Nephron progenitor cell (in vitro differentiated cells): ENCODE measurements at regions not wholly inside any gene's neighbourhood (a gene's known extent, or its start where the extent isn't known, plus 50 kb on each side); places are given as distances from the start of the nearest gene placed in this dataset.

Experiments
- DNase-seq: peaks from one replicate; pipeline ENCODE4 v3.0.0; 2021
- H3K27ac Mint-ChIP-seq: 2 replicates; pipeline ENCODE4 v1.8.0; 2021; ENCODE audit warnings: mild to moderate bottlenecking, moderate library complexity, mixed read lengths
- H3K27me3 Mint-ChIP-seq: 2 replicates; pipeline ENCODE4 v1.8.0; 2021; ENCODE audit warnings: mild to moderate bottlenecking, low read depth, mixed read lengths; ENCODE audit not compliant: poor library complexity
- H3K36me3 Mint-ChIP-seq: 2 replicates; pipeline ENCODE4 v1.8.0; 2021; ENCODE audit warnings: low read depth, mixed read lengths
- H3K4me1 Mint-ChIP-seq: 2 replicates; pipeline ENCODE4 v1.8.0; 2021; ENCODE audit warnings: mixed read lengths
- H3K4me3 Mint-ChIP-seq: 2 replicates; pipeline ENCODE4 v1.8.0; 2021; ENCODE audit warnings: mild to moderate bottlenecking, moderate library complexity, mixed read lengths
- H3K9me3 Mint-ChIP-seq: 2 replicates; pipeline ENCODE4 v1.8.0; 2021; ENCODE audit warnings: mild to moderate bottlenecking, moderate library complexity, mixed read lengths
- TF ChIP-seq, protein P1 (sequence below): fragments of 200-600 bp; sonication (generic); IDR thresholded peaks from 2 replicates; pipeline ENCODE4 v1.5.0; 2021; ENCODE audit warnings: antibody characterized with exemption

- Mint-ChIP-seq H3K27me3 (peaks cover 12% of the 10 kb centered on the region), H3K4me3 (no peak overlapping the region), H3K9me3 (peaks cover 4% of the 10 kb centered on the region), H3K4me1 (peaks cover 32% of the 10 kb centered on the region), H3K36me3 (no peaks in the 10 kb centered on the region), H3K27ac (no peak overlapping the region)
- no peak for DNase-seq
- TF ChIP-seq, protein P1, sequence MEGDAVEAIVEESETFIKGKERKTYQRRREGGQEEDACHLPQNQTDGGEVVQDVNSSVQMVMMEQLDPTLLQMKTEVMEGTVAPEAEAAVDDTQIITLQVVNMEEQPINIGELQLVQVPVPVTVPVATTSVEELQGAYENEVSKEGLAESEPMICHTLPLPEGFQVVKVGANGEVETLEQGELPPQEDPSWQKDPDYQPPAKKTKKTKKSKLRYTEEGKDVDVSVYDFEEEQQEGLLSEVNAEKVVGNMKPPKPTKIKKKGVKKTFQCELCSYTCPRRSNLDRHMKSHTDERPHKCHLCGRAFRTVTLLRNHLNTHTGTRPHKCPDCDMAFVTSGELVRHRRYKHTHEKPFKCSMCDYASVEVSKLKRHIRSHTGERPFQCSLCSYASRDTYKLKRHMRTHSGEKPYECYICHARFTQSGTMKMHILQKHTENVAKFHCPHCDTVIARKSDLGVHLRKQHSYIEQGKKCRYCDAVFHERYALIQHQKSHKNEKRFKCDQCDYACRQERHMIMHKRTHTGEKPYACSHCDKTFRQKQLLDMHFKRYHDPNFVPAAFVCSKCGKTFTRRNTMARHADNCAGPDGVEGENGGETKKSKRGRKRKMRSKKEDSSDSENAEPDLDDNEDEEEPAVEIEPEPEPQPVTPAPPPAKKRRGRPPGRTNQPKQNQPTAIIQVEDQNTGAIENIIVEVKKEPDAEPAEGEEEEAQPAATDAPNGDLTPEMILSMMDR = no peak
These were observed 273.3 kb upstream of the SEMA6A start for GRCh38 chr5:116847960-116848359.

DNA sequence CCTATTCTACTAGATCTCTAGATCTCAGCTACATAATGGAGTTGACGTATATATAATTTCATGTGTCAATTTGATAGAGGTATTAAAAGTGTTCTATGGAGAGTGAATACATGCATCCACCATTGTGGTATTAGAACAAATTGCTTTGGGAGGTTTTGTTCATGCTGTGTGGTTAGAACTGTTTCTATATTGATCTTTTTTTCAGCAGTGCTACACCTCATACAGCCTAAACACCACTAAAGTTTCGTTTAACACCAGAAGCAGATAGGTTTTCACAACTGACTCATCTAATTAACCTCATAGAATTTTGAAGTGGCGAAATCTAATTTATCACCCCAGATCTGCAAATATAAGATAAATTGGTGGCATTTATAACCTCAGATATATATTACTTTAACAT lies 269.4 kb upstream of the SEMA6A start:
- peaks cover 3% of the 10 kb centered on the region for H3K27me3 Mint-ChIP-seq
- DNase-seq = no peak
- H3K4me1 Mint-ChIP-seq = peaks cover 13% of the 10 kb centered on the region
- no peak overlapping the region for H3K27ac Mint-ChIP-seq
- H3K36me3 Mint-ChIP-seq = no peaks in the 10 kb centered on the region
- peaks cover 11% of the 10 kb centered on the region for H3K9me3 Mint-ChIP-seq
- H3K4me3 Mint-ChIP-seq = no peak overlapping the region
- TF ChIP-seq, protein P1 = no peak

GRCh38 chr5:116842514-116842961 lies 267.9 kb upstream of the SEMA6A start:
- Mint-ChIP-seq H3K27ac (no peak overlapping the region), H3K4me1 (peaks cover 4% of the 10 kb centered on the region), H3K27me3 (peaks cover 3% of the 10 kb centered on the region), H3K4me3 (no peak overlapping the region), H3K36me3 (no peaks in the 10 kb centered on the region), H3K9me3 (peaks cover 11% of the 10 kb centered on the region)
- DNase-seq = no peak
- TF ChIP-seq, protein P1 = no peak

DNA sequence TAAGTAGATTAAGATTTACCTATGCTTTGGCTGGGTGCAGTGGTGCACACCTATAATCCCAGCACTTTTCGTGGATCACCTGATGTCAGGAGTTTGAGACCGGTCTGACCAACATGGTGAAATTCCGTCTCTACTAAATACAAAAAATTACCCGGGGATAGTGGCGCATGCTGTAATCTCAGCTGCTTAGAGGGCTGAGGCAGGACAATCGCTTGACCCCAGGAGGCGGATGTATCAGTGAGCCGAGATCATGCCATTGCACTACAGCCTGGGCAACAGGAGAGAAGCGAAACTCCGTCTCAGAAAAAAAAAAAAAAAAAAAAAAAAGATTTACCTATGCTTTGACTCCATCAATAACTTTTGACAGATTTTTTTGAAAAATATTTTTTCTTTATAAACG lies 267.1 kb upstream of the SEMA6A start:
- H3K4me3 Mint-ChIP-seq = no peak overlapping the region
- H3K27ac Mint-ChIP-seq = no peak overlapping the region
- H3K36me3 Mint-ChIP-seq = no peaks in the 10 kb centered on the region
- H3K27me3 Mint-ChIP-seq = peaks cover 3% of the 10 kb centered on the region
- peaks cover 7% of the 10 kb centered on the region for H3K4me1 Mint-ChIP-seq
- TF ChIP-seq, protein P1 = no peak
- peaks cover 11% of the 10 kb centered on the region for H3K9me3 Mint-ChIP-seq
- no peak for DNase-seq

DNA sequence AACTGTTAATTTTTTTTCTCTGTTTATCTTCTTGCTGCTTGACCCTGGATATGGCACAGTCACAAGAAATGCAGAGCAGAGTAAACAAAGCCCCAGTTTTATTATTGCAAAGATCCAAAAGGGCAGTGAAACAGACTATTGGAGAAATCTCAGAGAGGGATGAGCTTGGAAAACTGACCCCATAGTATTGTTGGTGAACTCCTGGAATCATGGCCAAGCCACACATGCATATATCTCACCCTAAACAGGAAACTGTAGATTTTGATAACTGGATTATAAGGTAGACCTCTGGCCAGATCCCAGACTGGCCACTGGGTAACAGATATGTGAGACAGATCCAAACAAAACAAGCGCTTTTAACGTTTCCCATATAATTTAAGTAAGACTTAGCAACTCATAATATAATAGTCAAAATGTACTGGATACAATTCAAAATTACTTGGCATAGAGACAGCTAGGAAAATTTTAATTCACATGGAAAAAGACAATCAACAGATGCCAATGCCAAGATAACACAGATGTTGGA lies 263.5 kb upstream of the SEMA6A start:
- no peak overlapping the region for H3K27ac Mint-ChIP-seq
- peaks cover 5% of the 10 kb centered on the region for H3K27me3 Mint-ChIP-seq
- peaks cover 9% of the 10 kb centered on the region for H3K4me1 Mint-ChIP-seq
- no peaks in the 10 kb centered on the region for H3K36me3 Mint-ChIP-seq
- no peak for DNase-seq
- no peak overlapping the region for H3K4me3 Mint-ChIP-seq
- H3K9me3 Mint-ChIP-seq = peaks cover 11% of the 10 kb centered on the region
- TF ChIP-seq, protein P1 = no peak

DNA sequence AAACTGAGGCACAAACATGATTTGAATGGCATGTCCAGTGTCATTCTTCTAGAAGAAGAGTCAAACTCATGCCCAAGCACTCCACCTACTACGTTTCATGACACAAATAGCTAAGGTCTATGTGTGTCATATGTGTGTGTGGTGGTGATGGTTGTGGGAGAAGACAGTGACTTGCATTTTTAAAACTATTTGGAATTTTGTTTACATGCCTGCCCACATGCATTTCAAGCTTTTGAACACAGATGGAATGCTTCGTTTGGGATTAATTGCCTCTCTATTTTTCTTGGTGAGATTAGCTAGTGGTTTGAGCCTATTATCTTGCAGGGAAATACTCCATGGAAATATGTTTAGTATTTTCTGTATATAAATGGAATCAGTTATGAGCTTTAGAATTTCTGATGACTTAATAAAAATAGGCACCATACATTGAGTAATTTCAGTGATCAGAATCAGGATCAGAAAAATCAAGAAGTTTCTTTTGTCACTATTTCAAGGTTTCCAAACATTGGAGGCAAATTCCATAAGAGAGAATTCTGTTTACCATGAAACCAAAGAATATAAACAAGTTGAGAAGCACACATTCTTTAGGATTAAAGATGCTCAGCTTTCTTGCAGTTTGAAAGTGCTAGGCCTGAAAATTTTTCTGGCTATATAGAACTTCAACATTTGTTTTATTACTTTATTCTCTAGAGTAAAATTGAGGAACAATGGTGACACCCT lies 260.3 kb upstream of the SEMA6A start:
- no peak for DNase-seq
- TF ChIP-seq, protein P1 = no peak
- Mint-ChIP-seq H3K27me3 (peaks cover 5% of the 10 kb centered on the region), H3K27ac (no peak overlapping the region), H3K4me3 (no peak overlapping the region), H3K4me1 (peaks cover 9% of the 10 kb centered on the region), H3K36me3 (no peaks in the 10 kb centered on the region), H3K9me3 (peaks cover 14% of the 10 kb centered on the region)
